DND-41 (cell line): ENCODE measurements at regions not wholly inside any gene's neighbourhood (a gene's known extent, or its start where the extent isn't known, plus 50 kb on each side); places are given as distances from the start of the nearest gene placed in this dataset.

Source experiments
- EZH2 ChIP-seq: IDR thresholded peaks from 3 replicates; pipeline ENCODE4 v1.6.1; 2012; ENCODE audit warnings: borderline replicate concordance, low read depth, mild to moderate bottlenecking, moderate library complexity, low read length, inconsistent platforms; ENCODE audit not compliant: severe bottlenecking
- TF ChIP-seq, protein P1 (sequence below): IDR thresholded peaks from 2 replicates; pipeline ENCODE4 v1.5.1; 2012; ENCODE audit warnings: borderline replicate concordance, low read length, moderate library complexity, mild to moderate bottlenecking; ENCODE audit not compliant: poor library complexity, severe bottlenecking; ENCODE audit errors: extremely low read depth

DNA sequence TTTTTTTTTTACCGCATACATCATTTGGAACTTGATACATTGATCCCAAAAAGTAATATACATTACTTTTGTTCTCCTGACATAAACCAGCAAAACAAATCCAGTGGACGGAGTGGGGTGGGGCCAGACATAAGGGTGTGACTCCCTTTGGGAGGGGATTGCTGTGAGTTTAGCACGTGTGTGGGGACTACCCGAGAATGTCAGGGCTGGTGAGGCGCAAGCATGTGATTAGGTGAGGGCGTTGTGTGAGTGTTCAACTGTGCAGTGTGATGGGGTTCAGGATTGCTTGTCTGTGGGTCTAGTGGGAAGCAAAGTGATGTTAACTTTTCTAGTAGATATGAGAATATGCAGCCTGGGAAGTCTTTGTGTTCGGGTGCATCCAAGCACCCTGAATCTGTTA lies 468.0 kb downstream of the TSHZ3 start:
- TF ChIP-seq, protein P1, sequence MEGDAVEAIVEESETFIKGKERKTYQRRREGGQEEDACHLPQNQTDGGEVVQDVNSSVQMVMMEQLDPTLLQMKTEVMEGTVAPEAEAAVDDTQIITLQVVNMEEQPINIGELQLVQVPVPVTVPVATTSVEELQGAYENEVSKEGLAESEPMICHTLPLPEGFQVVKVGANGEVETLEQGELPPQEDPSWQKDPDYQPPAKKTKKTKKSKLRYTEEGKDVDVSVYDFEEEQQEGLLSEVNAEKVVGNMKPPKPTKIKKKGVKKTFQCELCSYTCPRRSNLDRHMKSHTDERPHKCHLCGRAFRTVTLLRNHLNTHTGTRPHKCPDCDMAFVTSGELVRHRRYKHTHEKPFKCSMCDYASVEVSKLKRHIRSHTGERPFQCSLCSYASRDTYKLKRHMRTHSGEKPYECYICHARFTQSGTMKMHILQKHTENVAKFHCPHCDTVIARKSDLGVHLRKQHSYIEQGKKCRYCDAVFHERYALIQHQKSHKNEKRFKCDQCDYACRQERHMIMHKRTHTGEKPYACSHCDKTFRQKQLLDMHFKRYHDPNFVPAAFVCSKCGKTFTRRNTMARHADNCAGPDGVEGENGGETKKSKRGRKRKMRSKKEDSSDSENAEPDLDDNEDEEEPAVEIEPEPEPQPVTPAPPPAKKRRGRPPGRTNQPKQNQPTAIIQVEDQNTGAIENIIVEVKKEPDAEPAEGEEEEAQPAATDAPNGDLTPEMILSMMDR = no peak
- no peak for TF ChIP-seq EZH2
